GM21529 (cell line): ENCODE measurements at regions not wholly inside any gene's neighbourhood (a gene's known extent, or its start where the extent isn't known, plus 50 kb on each side); places are given as distances from the start of the nearest gene placed in this dataset.
"Not testable (repeated sequence)": the region's sequence is repeated elsewhere in the genome, so short reads cannot be mapped to it uniquely, and the experiment has no call there.

Experiments
- ATAC-seq: cut with Tn5 transposase; IDR thresholded peaks from one replicate; pipeline ENCODE4 v1.9.1; 2021; ENCODE audit not compliant: unreplicated experiment

DNA sequence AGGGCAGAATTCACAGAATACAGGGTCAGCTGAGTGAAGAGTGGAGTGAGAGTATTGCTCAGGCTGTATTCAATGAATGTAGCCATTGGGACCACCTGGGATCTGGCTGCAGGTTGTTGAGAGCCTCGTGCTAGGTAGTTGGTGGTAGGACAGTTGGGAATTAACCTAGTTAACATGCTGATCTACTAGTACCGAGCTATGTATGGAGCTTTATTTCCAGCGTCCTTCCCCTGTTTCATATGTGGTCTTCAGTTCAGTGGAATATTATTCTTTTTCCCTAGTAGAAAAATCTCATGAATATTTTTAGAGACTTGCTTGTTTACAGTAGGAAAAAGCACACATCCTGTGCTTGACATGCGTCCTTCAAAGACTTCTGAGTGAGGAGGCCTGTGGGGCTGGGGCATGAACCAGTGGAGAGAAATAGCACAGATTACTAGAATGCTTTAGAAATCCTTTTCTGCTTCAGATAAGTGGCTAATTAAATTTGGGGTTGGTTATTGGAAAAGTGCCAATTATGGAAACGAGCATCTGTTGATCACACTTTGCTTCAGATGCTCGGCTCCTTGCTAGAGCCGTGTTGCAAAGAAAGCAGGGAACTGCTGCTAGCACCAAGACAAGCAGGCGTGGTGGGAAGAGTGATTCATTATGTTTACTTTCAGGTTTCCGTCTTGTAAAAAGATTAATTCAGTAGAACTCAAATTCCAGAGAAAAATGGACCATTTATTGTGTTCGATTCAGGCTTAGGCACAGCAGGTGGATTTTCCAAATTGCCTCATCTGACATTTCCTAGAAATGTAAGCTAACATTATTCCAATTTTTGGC, 53.6 kb downstream of the ARF6 start:
- ATAC-seq: no peak

DNA sequence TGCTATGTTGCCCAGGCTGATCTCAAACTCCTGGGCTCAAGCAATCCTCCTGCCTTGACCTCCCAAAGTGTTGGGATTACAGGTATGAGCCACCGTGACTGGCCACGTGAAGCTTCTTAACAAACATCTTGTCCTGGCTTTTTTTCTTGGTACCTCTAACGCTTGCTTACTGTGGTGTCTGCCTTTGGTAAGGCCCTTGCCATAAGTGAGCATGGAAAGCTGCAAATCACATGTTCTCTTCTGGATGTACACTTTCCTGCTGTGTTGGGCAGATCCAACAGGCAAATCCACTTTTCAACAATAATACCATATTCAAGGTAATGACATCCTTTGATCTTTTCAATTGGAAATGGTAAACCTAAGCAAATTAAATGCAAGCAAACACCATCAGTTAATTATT, 54.6 kb downstream of the ARF6 start:
- no peak for ATAC-seq

DNA sequence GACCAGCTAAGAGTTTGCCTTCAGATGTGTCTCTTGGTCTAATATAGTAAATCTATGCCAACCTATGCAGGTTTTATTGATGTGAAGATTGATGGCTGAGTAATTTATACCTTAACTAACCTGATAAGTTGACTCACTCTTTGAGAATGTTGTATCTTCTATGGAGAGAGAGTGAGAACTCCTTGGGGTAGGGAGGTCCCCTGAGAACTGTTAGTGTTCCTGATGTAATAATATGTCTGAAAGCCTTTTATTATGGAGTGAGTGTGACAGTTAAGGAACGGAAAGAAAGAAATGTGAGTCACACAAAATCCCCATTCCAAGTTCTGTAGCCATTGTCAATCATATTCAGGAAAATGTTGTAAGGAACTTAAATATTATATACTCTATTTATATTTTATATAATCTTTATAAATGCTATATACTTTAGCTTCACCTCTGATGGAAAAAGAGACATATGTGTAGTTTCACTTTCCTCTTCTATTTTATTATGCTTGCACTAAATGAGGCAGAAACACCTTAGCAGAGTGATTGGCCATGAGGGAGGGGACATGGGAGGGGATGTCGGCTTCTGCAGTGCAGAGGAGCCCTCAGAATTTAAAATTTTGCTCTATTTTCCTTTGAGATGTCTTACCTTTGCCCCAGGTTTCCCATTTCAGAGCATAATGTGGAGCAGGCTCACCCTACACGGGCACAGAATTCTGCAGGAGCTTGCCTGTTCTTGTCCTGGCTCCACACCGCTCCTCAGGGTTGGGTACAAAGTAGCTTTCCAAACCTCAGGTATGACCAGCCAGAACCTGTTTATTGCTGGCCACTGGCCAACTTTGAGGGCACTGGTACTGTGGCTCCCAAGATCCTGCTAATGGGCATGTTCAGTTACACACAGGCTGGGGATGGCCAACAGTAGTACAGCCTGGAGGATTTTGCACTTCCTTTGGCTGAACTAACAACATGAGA, 57.7 kb downstream of the ARF6 start:
- no peak for ATAC-seq

DNA sequence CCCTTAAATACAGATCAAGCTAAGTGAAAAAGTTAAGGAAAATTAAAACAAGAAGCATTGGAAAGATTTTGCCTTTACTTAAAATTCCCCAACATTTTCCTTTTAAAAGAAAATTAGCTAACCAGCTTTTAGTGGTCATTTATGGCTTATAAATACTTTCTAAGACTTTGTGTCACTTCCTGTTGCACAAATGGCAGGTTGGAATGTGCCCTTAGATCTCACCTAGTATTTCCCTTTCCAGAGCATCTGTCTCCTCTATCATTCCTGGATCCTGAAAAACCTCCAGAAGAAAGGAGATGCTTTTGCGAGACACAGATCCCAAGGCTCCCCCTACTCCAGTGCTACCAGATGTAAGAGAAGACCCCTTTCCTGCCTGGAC, 58.3 kb downstream of the ARF6 start:
- no peak for ATAC-seq

DNA sequence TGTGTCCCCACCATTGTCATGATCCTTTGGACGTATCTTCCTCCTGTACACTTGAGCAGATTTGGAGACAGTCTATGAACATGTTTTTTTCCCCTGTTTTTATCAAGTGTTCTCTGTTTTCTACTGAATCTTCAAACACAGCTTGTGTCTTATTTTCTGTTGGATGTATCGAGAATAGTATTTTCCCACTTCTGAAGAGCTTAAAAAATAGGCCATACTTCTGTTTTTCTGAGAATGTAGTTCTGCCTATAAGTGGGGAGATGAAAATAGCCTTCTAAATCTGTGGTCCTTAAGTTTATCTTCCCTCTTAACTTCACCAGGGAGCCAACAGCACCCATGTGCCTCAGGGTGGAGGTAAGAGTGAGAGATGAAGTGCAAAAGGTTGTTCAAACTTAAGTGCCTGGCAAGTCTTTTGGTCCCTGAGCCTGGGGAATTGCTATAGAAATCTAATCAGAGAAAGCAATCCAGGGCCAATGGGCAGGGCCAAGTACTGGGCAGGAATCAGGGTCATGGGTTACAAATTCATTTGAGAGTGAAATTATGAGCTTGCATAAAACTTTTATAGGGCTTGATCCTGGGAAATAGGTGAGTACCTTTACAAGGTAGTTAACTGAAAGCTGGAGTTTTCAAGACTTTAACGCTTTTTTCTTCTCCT, 58.9 kb downstream of the ARF6 start:
- no peak for ATAC-seq

DNA sequence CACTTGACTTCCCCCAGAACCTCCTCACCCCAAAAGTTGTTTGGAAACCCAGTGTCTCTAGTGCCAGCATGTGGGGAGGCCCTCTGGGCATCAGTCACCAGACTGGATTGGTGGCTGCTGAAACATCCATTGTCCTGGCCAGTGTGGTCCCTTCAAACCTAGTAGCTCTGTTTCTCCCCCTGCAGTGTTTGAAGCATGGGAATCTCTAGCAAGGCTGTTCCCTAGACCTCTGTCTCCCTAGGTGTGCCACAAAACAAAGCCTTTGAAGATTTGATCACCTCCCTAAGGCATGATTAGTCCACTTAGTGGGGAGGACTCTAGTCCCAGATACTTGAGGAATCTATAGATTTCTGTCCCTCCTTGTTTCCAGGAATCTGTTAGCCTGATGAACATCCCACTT, 60.3 kb downstream of the ARF6 start:
- no peak for ATAC-seq

DNA sequence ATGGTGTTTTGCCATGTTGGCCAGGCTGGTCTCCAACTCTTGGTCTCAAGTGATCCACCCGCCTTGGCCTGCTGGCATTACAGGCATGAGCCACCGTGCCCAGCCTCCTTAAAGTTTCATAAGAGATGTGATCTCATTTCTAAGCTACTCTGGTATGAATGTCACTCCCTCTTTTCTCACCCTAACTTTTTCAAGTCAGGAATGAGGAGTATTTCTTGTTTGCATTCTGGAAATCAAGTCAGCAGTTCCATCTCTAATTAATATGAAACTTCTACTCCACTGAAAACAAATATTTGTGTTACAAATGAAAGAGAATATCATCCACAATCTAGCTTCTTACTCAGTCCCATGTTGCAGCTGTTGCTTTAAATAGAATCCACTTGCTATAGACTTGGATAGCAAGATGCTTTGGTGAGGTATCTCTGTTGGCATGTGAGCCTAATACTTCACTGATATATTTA, 61.3 kb downstream of the ARF6 start:
- no peak for ATAC-seq

DNA sequence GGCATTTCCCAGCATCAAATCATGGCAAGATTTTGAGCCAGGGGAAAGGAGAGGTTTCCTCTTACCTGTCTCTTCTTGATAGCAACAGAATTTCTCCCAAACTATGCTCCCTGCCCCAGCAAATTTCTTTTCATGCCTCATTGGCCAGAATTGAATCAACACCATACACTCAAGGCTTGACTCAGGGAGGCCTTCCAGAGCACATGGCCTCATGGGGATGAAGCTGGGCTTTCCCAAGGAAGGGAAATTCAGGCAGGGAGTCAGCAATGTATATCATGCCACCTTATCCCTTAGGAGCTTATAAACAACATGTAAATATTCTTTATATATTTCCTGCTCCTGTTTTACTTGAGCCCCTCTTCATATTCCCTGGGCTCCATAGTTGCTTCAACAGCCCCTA, 62.1 kb downstream of the ARF6 start:
- ATAC-seq: no peak

DNA sequence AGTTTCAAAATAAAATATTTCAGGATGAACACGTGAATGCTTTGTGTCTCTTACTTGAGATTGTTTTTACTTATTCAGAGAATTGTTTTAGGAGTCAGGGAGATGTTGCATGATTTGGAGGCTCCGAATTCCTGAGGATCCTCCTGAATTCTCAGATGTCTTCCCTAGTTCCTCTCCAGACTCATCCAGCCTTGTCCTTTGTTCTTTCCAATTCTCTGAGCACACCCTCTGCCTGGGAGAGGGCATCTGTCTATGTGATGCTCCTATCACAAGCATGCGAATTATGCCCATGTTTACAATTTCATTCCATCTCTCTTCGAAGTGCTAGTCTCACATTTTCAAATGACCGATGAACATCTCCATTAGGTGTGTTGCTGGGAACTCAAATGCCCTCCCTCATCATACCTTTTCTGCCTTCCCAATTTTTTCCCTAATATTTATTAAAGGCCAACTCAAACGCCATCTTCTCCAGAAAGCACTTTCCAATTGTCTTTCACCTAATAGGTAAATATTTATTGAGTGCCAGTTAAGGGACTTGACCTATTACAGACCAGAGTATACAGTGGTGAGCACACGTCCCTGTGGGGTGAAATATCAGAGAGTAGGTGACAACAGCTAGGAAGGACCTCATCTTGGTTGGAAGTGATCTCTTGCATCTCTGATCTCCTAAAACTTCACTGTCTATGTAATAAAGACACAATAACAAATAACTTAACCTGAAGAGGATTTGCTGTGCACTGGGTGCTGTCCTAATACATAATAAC, 64.4 kb downstream of the ARF6 start:
- no peak for ATAC-seq

DNA sequence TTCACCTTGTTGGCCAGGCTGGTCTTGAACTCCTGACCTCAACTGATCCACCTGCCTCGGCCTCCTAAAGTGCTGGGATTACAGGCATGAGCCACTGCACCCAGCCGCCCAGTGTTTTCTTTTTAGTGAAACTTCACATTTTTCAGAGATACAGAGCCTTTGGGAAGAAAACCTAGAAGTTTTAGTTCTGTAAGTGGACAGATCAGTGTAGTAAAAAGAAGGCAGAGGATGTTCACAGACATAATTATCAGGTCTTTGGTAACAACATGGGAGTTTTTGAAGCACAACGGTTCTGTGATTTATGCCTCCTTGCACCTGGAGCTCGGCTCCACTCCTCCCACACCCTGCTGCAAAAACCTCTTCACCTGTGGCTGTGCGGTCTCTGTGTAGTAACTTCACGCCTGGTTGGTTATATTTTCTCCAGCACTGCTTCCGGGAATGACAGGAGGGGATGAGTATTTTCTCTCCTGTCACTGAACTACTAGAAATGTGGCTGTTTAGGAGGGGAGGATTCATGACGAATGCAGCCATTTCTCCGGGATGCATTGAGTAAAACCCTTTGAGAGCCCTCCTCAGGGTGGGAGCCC, 67.0 kb downstream of the ARF6 start:
- peak; percentile 57 for ATAC-seq

DNA sequence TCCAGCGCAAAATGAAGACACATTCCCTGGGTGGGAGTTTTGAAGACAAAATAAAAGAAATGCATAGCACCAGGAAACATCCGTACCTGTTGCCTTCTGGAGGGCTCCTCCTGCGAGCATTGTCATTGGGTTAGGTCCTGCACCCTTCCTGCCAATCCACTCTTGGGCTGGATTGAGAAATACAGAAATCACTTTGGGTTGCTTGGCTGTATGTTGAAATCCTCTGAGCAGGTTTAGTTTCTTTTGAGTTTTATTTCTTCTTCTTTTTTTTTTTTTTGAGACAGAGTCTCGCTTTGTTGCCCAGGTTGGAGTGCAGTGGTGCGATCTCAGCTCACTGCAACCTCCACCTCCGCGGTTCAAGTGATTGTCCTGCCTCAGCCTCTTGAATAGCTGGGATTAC, 67.6 kb downstream of the ARF6 start:
- peak; percentile 20 for ATAC-seq

DNA sequence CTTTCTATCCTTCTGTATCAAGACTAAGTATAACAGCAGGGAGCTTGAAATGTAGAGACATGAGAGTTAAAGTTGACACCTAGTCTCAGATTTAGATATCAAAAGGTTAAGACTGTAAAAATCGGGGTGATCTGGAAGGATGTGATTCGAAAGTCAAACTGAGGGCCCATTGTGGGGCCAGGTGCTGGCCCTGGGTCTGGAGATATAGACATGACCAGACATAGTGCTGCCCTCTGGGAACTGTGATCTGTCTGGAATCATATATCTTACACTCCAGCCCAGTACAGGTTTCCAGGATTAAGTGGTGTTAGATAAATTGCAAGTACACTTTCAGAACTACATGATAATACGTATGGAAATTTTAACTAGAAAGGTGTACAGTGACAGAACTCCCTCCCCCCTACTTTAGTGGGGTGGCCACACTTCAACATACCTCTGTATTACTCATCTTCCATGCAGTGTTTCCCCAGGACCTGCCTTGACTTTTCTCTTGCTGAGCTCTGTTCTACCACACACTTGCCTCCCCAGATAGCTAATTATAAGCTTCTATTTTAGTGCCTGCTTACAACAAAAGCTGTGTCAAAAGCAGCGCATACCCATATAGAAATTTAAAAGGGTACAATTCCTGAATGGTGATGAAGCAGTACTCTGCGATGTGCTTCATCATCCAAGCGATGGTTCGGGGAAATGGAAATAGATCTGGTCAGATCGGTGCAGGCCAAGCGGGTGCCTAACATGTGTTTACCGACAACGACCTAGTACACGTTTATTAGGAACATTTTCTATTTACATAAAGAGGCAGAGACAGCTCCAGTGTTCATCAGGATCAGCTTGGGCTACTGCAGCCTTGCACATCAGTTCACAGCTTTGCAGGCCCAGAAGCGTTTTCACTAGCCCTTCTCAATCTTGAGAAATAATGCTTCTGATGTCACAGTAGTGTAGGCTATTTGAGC, 68.7 kb downstream of the ARF6 start:
- no peak for ATAC-seq

DNA sequence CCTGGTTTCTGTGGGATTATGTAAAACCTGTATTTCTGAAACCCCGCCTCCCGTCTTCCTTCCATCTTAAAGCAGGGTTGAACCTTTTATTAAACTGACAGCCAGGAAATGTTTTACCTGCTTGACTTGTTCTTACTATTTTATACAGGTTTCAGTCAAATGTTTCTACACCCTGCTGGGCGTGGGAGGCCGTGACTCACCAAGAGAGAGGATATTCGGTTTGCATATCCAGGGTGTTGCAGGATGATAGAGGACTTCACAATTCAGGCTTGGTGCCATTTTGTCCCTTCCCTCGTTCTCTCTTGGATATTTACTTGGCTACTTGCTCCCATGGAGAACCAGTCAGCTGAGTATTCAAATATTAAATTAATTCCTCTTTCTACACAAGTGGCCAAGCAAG, 69.7 kb downstream of the ARF6 start:
- ATAC-seq: peak; percentile 53

DNA sequence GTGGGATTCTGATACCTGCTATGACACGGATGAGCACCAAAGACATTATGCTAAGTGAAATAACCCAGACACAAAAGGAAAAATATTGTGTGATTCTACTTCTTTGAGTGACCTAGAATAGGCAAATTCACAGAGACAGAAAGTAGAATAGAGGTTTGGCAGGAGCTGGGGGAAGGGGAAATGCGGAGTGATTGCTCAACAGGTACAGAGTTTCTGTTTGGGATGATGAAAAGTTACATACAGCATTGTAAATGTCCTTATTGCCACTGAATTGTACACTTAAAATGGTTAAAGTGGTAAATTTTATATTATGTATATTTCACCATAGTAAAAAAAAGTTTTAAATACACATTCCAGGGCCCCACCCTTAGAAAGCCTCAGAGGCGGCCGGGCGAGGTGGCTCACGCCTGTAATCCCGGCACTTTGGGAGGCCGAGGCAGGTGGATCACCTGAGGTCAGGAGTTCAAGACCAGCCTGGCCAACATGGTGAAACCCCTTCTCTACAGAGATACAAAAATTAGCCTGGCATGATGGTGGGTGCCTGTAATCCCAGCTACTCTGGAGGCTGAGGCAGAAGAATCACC, 72.3 kb downstream of the ARF6 start:
- not testable (repeated sequence) for ATAC-seq

DNA sequence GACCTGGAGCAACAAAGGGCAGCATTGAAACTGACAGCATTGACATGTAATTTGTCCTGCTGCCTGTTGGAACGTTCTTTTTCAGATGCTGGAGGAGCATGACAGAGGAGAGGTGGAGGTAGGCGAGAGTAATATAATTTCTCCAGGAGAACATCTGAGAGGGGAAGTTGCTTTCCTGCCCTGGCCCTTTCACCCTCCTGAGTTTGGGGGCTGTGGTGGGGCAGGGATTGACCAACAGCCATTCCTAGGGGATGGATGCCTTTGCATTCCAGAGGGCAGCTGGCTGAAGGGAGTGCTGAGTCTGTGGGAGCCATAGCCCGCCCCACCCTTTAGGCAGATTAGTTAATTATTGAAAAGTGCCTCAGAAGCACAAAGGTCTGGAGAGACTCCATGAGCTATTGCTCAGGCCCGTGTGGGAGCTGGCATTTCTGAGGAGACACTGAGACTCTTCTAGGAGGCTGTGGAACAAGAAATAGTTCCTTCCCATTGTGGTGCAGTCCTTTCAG, 73.5 kb downstream of the ARF6 start:
- no peak for ATAC-seq

DNA sequence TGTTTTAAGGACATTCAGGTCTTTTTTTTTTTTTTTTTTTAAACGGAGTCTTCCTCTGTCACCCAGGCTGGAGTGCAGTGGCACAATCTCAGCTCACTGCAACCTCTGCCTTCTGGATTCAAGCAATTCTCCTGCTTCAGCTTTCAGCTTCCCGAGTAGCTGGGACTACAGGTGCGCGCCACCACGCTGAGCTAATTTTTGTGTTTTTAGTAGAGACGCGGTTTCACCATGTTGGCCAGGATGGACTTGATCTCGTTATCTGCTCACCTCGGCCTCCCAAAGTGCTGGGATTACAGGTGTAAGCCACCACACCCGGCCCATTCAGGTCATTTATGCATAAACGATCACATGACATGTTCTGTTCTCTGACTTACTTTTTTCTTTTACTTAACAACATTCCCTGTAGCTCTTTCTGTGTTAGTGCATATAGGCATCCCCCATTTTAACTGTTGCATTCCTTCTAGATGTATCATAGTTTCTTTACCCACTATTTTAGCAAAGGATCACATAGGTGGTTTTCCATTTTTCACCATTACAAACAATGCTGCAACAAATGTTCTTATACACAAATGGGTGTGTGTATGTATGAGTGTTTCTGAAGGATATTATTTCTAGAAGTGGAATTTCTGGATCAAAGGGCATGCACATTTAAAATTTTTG, 74.2 kb downstream of the ARF6 start:
- ATAC-seq: no peak

DNA sequence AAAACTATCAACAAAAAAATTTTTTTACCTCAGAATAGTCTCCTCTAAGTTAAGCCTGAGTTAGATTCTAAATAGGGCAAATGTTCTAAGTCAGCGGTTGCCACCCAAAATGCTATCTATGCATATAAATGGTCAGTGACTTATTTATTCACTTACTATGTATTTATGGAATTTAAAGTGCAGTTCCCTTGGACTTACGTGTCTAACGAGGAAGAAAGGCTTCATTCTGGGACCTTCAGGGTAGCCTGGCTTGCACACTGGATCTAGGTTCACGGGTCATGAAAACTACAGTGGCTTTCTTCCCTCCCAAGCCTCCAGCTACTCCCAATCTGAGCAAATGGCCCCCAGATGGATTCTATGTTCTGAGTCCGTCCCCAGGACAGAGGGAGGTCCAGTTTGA, 77.1 kb downstream of the ARF6 start:
- ATAC-seq: no peak

DNA sequence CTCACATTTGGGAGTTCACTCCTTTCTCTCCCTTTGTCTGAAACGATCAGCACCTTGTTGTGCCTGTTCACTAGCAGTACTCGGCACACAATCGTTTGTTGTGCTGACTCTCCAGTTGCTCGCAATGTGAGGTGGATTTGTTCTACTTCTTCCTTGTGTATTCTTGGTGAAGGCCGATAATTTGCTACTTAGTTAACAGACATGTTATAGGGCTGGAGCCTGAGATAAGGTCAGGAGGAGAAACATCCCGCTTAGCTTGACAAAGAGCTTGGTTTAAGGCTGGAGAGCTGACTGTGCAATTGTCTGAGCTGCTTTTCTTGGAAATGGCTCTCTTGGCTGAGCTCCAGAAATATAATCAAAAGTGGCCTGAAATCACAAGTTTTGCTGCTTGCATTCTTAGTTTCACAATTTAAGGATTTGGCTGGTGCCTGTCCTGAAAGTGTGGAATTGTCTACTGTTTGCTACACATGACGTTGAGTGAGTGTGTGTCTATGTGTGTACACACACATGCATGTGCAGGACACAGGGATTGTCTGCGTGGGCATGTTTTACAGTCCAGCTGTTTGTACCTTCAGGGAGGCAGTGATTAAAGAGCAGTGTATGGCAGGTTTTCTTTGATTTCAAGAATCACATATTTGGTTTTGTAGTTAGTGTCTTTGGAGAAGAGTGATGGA, 77.7 kb downstream of the ARF6 start:
- peak; percentile 23 for ATAC-seq
